Thyroid gland (tissue), 4 donors: ENCODE measurements at regions not wholly inside any gene's neighbourhood (a gene's known extent, or its start where the extent isn't known, plus 50 kb on each side); places are given as distances from the start of the nearest gene placed in this dataset.

ENCODE experiments used
- DNase-seq, 2 donors: peaks; one replicate each; pipeline ENCODE4 v3.0.0-alpha.2; 2019
- H3K27ac ChIP-seq, 3 donors: fragments of 200-600 bp; sonication (generic); 1 replicate in 2 of 3; 2 replicates in 1 of 3; pipeline ENCODE4 v1.5.1; 2016 to 2019; ENCODE audit warnings: mild to moderate bottlenecking in 1 of 3, moderate library complexity in 1 of 3
- H3K27me3 ChIP-seq: fragments of 200-600 bp; sonication (generic); one replicate; pipeline ENCODE4 v1.5.1; 2019
- H3K36me3 ChIP-seq, 2 donors: fragments of 200-600 bp; sonication (generic); one replicate each; pipeline ENCODE4 v1.5.1; 2016 to 2019
- H3K4me1 ChIP-seq, 2 donors: fragments of 200-600 bp; sonication (generic); one replicate each; pipeline ENCODE4 v1.5.1; 2017 to 2019
- H3K4me3 ChIP-seq, 3 donors: fragments of 200-600 bp; sonication (generic); replicated peaks in 1 of 3; 1 replicate in 2 of 3; 2 replicates in 1 of 3; pipeline ENCODE4 v1.5.1; 2016; ENCODE audit warnings: mild to moderate bottlenecking in 1 of 3
- H3K9me3 ChIP-seq: fragments of 200-600 bp; sonication (generic); one replicate; pipeline ENCODE4 v1.5.1; 2017
- POLR2A ChIP-seq, 2 donors: fragments of 450-650 bp; IDR thresholded peaks; one replicate each; pipeline ENCODE4 v1.6.1; 2017; ENCODE audit warnings: antibody characterized with exemption in 2 of 2, mild to moderate bottlenecking in 2 of 2, moderate library complexity in 1 of 2
- WGBS, 2 donors: methylation state at CpG; one replicate each; pipeline ENCODE4 v1.1.5; 2017; 5-methylcytosine and 5-hydroxymethylcytosine counted together
- intact Hi-C: fragments of 100-400 bp; cut with DNase I; formaldehyde crosslinking; loops from one replicate; pipeline ENCODE4 v1.15.1; 2023
- TF ChIP-seq, protein P1 (sequence below), 6 experiments: fragments of 200-600 bp in 3 of 6; fragments of 450-650 bp in 3 of 6; sonication (generic) in 3 of 6; IDR thresholded peaks; one replicate each; pipeline ENCODE4 v1.5.1; 2016 to 2019; ENCODE audit warnings: antibody characterized with exemption in 6 of 6, mild to moderate bottlenecking in 2 of 6, inconsistent platforms in 1 of 6, moderate library complexity in 1 of 6

DNA sequence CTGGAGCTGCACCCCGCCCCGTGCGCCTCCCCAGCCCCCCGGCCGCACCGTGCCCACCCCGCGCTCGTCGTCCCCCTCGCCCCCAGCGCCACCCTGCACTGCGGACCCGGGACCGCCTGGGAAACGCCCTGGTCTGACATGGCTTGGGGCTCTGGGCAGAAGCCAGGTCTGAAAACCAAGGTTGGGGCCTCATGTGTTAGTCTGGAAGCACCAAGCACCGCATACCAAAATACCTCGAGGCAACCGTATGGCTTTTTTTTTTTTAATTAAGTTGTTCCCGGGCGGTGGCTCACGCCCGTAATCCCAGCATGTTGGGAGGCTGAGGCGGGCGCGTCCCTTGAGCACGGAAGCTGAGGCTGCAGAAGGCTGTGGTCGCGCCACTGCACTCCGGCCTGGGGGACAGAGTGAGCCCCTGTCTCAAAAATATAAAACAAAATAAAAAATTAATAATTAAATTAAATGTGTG is 91.5 kb upstream of the CHD2 start:
- Histone ChIP-seq H3K27ac (peak overlapping the region; percentile 90 to 99 (median 99)), H3K9me3 (no peaks in the 10 kb centered on the region), H3K27me3 (no peaks in the 10 kb centered on the region), H3K36me3 (no peaks in the 10 kb centered on the region), H3K4me3 (peak overlapping the region in 2 of 3 donors; percentile 4 to 50), H3K4me1 (peaks cover 36 to 52% of the 10 kb centered on the region in 2 donors)
- WGBS, 2 donors: 11 to 12% methylated on average over 27 to 28 of the region's 30 CpGs
- TF ChIP-seq, protein P1, sequence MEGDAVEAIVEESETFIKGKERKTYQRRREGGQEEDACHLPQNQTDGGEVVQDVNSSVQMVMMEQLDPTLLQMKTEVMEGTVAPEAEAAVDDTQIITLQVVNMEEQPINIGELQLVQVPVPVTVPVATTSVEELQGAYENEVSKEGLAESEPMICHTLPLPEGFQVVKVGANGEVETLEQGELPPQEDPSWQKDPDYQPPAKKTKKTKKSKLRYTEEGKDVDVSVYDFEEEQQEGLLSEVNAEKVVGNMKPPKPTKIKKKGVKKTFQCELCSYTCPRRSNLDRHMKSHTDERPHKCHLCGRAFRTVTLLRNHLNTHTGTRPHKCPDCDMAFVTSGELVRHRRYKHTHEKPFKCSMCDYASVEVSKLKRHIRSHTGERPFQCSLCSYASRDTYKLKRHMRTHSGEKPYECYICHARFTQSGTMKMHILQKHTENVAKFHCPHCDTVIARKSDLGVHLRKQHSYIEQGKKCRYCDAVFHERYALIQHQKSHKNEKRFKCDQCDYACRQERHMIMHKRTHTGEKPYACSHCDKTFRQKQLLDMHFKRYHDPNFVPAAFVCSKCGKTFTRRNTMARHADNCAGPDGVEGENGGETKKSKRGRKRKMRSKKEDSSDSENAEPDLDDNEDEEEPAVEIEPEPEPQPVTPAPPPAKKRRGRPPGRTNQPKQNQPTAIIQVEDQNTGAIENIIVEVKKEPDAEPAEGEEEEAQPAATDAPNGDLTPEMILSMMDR (IDR thresholded peaks at IDR 0.05): no peak
- TF ChIP-seq POLR2A (IDR thresholded peaks at IDR 0.05): no peak
- intact Hi-C loops: loop anchor here (2.0 kb wide), 1 partner anchor 74 kb away; no protein-coding TSS in a partner anchor
- DNase-seq: no peak

DNA sequence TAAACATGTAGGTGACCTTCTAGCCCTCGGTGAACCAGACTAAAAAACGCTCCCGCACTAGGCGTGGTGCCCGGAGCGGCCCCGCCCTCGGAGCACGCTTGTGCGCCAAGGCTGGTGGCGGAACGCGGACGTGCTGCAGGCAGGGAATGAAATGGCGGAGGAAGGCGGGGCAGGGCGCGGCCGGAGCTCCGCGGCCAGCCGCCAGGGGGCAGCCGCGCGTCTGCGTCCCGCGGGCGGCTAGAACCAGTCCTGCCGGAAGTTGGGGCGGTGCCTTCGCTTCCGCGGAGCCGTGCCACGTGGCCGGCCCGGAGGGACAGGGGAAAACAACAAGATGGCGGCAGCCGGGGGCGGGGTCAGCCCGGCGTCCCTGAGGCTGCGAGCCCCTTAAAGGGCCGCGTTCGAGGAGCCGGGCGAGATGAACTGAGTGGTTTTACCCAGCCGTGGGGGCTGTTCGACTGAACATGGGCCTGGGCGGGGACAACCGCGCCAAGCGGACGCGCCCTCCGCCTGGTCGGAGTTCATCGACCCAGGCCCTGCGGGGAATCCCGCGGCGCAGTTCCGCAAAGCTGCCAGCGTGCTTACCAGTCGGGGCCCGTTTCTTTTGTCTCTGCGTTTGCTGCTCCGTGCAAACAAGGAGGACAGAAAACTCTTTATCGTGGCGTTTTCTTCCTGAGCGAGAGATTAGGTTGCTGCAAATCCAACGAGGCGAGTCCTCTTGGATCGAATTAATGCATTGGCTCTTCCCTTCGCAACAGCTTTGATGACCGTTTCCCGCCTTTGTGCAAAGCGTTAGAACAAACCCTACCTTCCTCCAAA is 90.9 kb upstream of the CHD2 start:
- TF ChIP-seq, protein P1 (IDR thresholded peaks at IDR 0.05): peak; percentile 61 to 100 (median 98)
- peak; percentile 74 to 94 for TF ChIP-seq POLR2A (IDR thresholded peaks at IDR 0.05)
- no peaks in the 10 kb centered on the region for H3K36me3 ChIP-seq
- H3K27me3 ChIP-seq: no peaks in the 10 kb centered on the region
- H3K9me3 ChIP-seq: no peaks in the 10 kb centered on the region
- intact Hi-C loops: loop anchor here (2.0 kb wide), 1 partner anchor 74 kb away; no protein-coding TSS in a partner anchor
- H3K4me1 ChIP-seq: peaks cover 32 to 49% of the 10 kb centered on the region in 2 donors
- peak overlapping the region; percentile 1 to 51 (median 50) for H3K4me3 ChIP-seq
- 0% methylated on average over 58 to 60 of the region's 80 CpGs for WGBS, 2 donors
- peak overlapping the region; percentile 94 to 99 (median 99) for H3K27ac ChIP-seq
- DNase-seq: peak; percentile 98

DNA sequence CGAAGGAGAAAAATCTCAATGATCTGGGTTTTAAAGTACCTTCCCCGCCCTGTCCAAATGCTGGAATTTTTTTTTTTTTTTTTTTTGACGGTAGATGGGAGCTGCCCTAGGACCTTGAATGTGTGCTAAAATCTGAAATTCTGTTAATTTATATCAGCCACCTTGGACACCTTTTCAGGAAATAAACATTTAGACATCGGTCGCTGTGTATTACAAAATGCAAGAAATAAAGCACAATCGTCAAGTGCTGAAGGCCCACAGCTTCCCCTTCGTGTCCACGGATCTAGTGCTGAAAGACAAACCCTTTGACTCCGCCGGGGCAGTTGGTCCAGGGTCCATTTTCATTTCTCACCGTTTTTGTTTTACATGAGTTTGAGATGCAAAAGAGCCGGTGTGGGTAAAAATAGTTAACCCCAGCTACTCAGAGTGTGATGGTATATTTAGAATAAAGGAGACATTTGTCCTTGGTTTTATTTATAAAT is 90.2 kb upstream of the CHD2 start:
- intact Hi-C loops: loop anchor here (2.0 kb wide), 1 partner anchor 73 kb away; no protein-coding TSS in a partner anchor
- Histone ChIP-seq H3K9me3 (no peaks in the 10 kb centered on the region), H3K27me3 (no peaks in the 10 kb centered on the region), H3K27ac (peak overlapping the region; percentile 94 to 99 (median 99)), H3K36me3 (no peaks in the 10 kb centered on the region), H3K4me1 (peaks cover 26 to 43% of the 10 kb centered on the region in 2 donors), H3K4me3 (peak overlapping the region in 2 of 3 donors; percentile 50 to 51)
- WGBS, 2 donors: 10 to 13% methylated on average over 12 of the region's 12 CpGs
- DNase-seq: peak; percentile 46 to 50
- TF ChIP-seq POLR2A (IDR thresholded peaks at IDR 0.05): no peak

DNA sequence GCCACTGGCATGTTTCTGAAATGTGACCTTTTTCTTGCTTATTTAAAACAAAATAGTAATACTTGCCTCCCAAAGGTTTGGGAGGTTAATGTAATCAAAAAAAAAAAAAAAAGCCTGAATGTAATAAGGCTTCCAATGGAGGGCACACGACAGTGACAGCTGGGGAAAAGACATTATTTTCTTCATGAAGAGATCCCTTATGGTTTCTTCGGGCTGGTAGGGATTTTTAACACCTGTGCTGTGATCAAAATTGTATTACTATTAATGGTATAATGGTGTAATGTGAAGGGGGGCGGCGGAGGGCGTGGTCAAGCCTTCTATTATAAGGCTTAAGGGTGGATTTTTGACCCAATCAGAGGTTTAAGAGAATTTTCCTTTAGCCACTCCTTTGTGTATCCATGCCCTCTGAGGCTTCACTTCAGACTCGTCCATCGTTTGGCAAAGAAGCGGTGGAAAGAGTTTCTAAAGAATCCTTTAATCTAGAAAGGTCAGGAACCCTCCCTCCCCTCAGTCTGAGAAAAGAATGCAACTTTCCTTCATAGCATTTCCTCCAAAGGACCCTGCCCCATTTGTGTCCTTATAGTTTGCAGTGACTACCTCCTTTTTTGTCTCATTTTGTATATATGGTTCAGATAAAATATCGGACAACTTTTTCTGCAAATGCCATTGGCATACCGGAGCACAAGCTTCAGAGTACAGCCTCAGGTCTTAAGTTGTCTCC is 89.5 kb upstream of the CHD2 start:
- Histone ChIP-seq H3K9me3 (no peaks in the 10 kb centered on the region), H3K27ac (peak overlapping the region; percentile 94 to 99 (median 99)), H3K36me3 (no peaks in the 10 kb centered on the region), H3K4me1 (peaks cover 25 to 37% of the 10 kb centered on the region in 2 donors), H3K4me3 (peak overlapping the region in 2 of 3 donors; percentile 25 to 50), H3K27me3 (no peaks in the 10 kb centered on the region)
- TF ChIP-seq POLR2A (IDR thresholded peaks at IDR 0.05): peak; percentile 34 to 93
- TF ChIP-seq, protein P1 (IDR thresholded peaks at IDR 0.05): no peak
- 9 to 16% methylated on average over 10 of the region's 10 CpGs for WGBS, 2 donors
- intact Hi-C loops: no loop called here
- peak; percentile 88 for DNase-seq

DNA sequence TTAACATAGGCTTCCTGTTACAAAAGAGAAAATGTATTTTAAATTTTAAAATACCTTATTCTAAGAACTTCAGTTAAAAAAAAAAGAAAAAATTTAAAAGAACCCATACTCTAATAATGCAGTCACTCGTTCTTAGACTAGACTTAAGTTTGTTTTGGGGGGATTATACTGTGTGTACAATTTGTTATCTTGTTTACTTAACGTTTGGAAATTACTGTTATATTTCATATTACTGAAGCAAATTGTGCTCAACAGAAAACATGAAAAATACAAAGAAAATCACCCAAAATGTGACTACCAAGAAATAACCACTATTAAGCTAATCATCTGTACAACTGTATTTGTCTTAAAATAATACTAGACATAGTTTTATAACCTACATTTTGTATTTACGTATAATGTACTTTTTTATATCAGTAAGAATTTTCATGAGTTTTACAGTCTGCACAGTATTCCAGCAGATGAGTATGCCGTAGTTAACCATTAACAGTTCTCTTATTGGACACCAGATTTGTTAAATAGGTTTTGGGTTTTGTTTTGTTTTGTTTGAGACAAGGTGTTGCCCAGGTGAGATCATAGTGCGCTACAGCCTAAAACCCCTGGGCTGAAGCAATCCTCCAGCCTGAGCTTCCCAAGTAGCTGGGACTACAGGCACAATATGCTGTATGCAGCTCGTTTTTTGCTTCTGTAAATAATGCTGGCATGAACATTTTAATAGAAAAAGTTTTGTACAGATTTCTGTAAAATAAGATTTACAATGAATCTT is 88.8 kb upstream of the CHD2 start:
- H3K27me3 ChIP-seq: no peaks in the 10 kb centered on the region
- DNase-seq: peak; percentile 68
- WGBS, 2 donors: 26 to 37% methylated on average over 6 of the region's 6 CpGs
- peak overlapping the region in 2 of 3 donors; percentile 25 to 50 for H3K4me3 ChIP-seq
- H3K9me3 ChIP-seq: no peaks in the 10 kb centered on the region
- TF ChIP-seq POLR2A (IDR thresholded peaks at IDR 0.05): peak in 1 of 2 donors; percentile 77
- TF ChIP-seq, protein P1 (IDR thresholded peaks at IDR 0.05): no peak
- intact Hi-C loops: no loop called here
- H3K27ac ChIP-seq: peak overlapping the region; percentile 94 to 99 (median 99)
- H3K36me3 ChIP-seq: no peaks in the 10 kb centered on the region
- peaks cover 25 to 35% of the 10 kb centered on the region in 2 donors for H3K4me1 ChIP-seq
